Mammary epithelial cell (primary cell): ENCODE measurements at regions not wholly inside any gene's neighbourhood (a gene's known extent, or its start where the extent isn't known, plus 50 kb on each side); places are given as distances from the start of the nearest gene placed in this dataset.

Source experiments
- CTCF ChIP-seq, 2 donors: IDR thresholded peaks in 1 of 2; conservative IDR thresholded peaks in 1 of 2; 2 replicates each; pipeline ENCODE4 v1.5.1; 2011 to 2012; ENCODE audit warnings: inconsistent platforms in 2 of 2, low read length in 2 of 2, mild to moderate bottlenecking in 2 of 2, control low read depth in 1 of 2, low read depth in 1 of 2; ENCODE audit not compliant: insufficient read depth in 1 of 2; ENCODE audit errors: extremely low read depth in 1 of 2
- EZH2 ChIP-seq: IDR thresholded peaks from 2 replicates; pipeline ENCODE4 v1.6.1; 2012; ENCODE audit warnings: low read length, inconsistent platforms, borderline replicate concordance

- TF ChIP-seq CTCF (conservative IDR thresholded peaks at IDR 0.05 in 1 of 2, IDR thresholded peaks at IDR 0.05 in 1 of 2; ENCODE audit: extremely low read depth in 1 of 2, insufficient read depth in 1 of 2, low read depth in 1 of 2, low read length in 2 of 2) (no peak), EZH2 (no peak)
These were observed 196.1 kb downstream of the ZNF330 start for GRCh38 chr4:141416677-141417363.
